IMR-90 (cell line): ENCODE measurements at regions not wholly inside any gene's neighbourhood (a gene's known extent, or its start where the extent isn't known, plus 50 kb on each side); places are given as distances from the start of the nearest gene placed in this dataset.

ENCODE experiments used
- ATAC-seq: fragments of 200-7000 bp; cut with Tn5 transposase; 2 replicates; pipeline ENCODE4 v1.9.1; 2020; ENCODE audit warnings: low read depth, mild to moderate bottlenecking, moderate library complexity
- BruUV-seq: library from RNA; stranded (reverse); fragments of 400-500 nt; replicated peaks from 2 replicates; lab custom pipeline; 2021; lab: Mats Ljungman, UMichigan
- CTCF ChIA-PET: fragments of 300-600 bp; formaldehyde crosslinking; extraction: SDS; loops from one replicate; lab custom pipeline; 2021; ENCODE audit warnings: antibody characterized with exemption; lab: Yijun Ruan, JAX
- POLR2A ChIA-PET: fragments of 300-600 bp; sonication (Branson Sonifier 250); formaldehyde crosslinking; loops from one replicate; lab custom pipeline; 2022; ENCODE audit warnings: antibody characterized with exemption; ENCODE audit not compliant: unreplicated experiment; lab: Charles Lee
- DNase-seq: peaks from one replicate; pipeline ENCODE4 v3.0.0; 2013
- H2AFZ ChIP-seq: replicated peaks from 2 replicates; pipeline ENCODE3; 2013; ENCODE audit warnings: low read length, mild to moderate bottlenecking; ENCODE audit not compliant: poor library complexity
- H2AK5ac ChIP-seq: 2 replicates; pipeline ENCODE4 v1.6.1; 2013; ENCODE audit warnings: low read depth, low read length, inconsistent platforms
- H2AK9ac ChIP-seq: replicated peaks from 2 replicates; pipeline ENCODE3; 2013; ENCODE audit warnings: mild to moderate bottlenecking, low read depth, low read length, moderate library complexity; ENCODE audit not compliant: poor library complexity
- H2BK120ac ChIP-seq: 2 replicates; pipeline ENCODE4 v1.6.1; 2013; ENCODE audit warnings: low read depth, low read length, inconsistent platforms
- H2BK15ac ChIP-seq: 3 replicates; pipeline ENCODE4 v1.6.1; 2013; ENCODE audit warnings: low read depth, low read length, inconsistent platforms
- H2BK20ac ChIP-seq: 2 replicates; pipeline ENCODE4 v1.6.1; 2013; ENCODE audit warnings: low read depth, mild to moderate bottlenecking, inconsistent platforms, low read length, moderate library complexity
- H2BK5ac ChIP-seq: 2 replicates; pipeline ENCODE4 v1.6.1; 2013; ENCODE audit warnings: mild to moderate bottlenecking, low read depth, low read length, inconsistent platforms; ENCODE audit not compliant: poor library complexity, severe bottlenecking
- H3K14ac ChIP-seq: replicated peaks from 2 replicates; pipeline ENCODE4 v1.6.1; 2013; ENCODE audit warnings: low read depth, low read length, inconsistent platforms
- H3K18ac ChIP-seq: 2 replicates; pipeline ENCODE4 v1.6.1; 2013; ENCODE audit warnings: low read depth, low read length, control low read depth
- H3K23ac ChIP-seq: 2 replicates; pipeline ENCODE4 v1.6.1; 2013; ENCODE audit warnings: low read depth, low read length, inconsistent platforms
- H3K27ac ChIP-seq: 2 replicates; pipeline ENCODE4 v1.5.1; 2013; ENCODE audit warnings: mild to moderate bottlenecking, control low read depth, low read length; ENCODE audit not compliant: insufficient read depth
- H3K27me3 ChIP-seq: 2 replicates; pipeline ENCODE4 v1.6.1; 2013; ENCODE audit warnings: low read length; ENCODE audit not compliant: control insufficient read depth, insufficient read depth
- H3K36me3 ChIP-seq: 2 replicates; pipeline ENCODE4 v1.6.1; 2013; ENCODE audit warnings: low read length, mixed read lengths; ENCODE audit not compliant: control insufficient read depth, insufficient read depth
- H3K4ac ChIP-seq: 2 replicates; pipeline ENCODE4 v1.6.1; 2013; ENCODE audit warnings: low read depth, low read length, inconsistent platforms
- H3K4me1 ChIP-seq: 2 replicates; pipeline ENCODE4 v1.6.1; 2013; ENCODE audit warnings: low read length, mixed read lengths; ENCODE audit not compliant: control insufficient read depth, insufficient read depth
- H3K4me2 ChIP-seq: 2 replicates; pipeline ENCODE4 v1.6.1; 2013; ENCODE audit warnings: low read depth, mild to moderate bottlenecking, control low read depth, low read length, moderate library complexity
- H3K4me3 ChIP-seq: 2 replicates; pipeline ENCODE4 v1.5.1; 2013; ENCODE audit warnings: low read depth, mild to moderate bottlenecking, control low read depth, low read length, moderate library complexity; ENCODE audit not compliant: insufficient read depth
- H3K56ac ChIP-seq: 2 replicates; pipeline ENCODE4 v1.6.1; 2013; ENCODE audit warnings: low read length, inconsistent platforms; ENCODE audit not compliant: insufficient read depth; ENCODE audit errors: extremely low read depth
- H3K79me1 ChIP-seq, 2 experiments: 2 replicates each; pipeline ENCODE4 v1.6.1; 2013; ENCODE audit warnings: low read length in 2 of 2, inconsistent platforms in 1 of 2, low read depth in 1 of 2
- H3K9ac ChIP-seq: 2 replicates; pipeline ENCODE4 v1.6.1; 2013; ENCODE audit warnings: low read depth, low read length, control low read depth
- H3K9me1 ChIP-seq: 2 replicates; pipeline ENCODE4 v1.6.1; 2013; ENCODE audit warnings: low read length, inconsistent platforms; ENCODE audit not compliant: insufficient read depth
- H3K9me3 ChIP-seq: 2 replicates; pipeline ENCODE4 v1.6.1; 2013; ENCODE audit warnings: low read length; ENCODE audit not compliant: control insufficient read depth, insufficient read depth
- H4K20me1 ChIP-seq: 2 replicates; pipeline ENCODE4 v1.6.1; 2013; ENCODE audit warnings: low read length, inconsistent platforms; ENCODE audit not compliant: insufficient read depth
- H4K5ac ChIP-seq: 2 replicates; pipeline ENCODE4 v1.6.1; 2013; ENCODE audit warnings: mild to moderate bottlenecking, low read depth, low read length, control low read depth
- H4K8ac ChIP-seq, 2 experiments: 2 replicates each; pipeline ENCODE4 v1.6.1; 2013; ENCODE audit warnings: low read depth in 2 of 2, low read length in 2 of 2, control low read depth in 1 of 2, inconsistent platforms in 1 of 2
- H4K91ac ChIP-seq: 2 replicates; pipeline ENCODE4 v1.6.1; 2013; ENCODE audit warnings: low read depth, low read length, inconsistent platforms; ENCODE audit not compliant: insufficient read depth
- BHLHE40 ChIP-seq: fragments of 150-350 bp; IDR thresholded peaks from 2 replicates; pipeline ENCODE4 v1.6.1; 2016; ENCODE audit warnings: mild to moderate bottlenecking, low read depth, low read length
- CHD1 ChIP-seq: IDR thresholded peaks from 2 replicates; pipeline ENCODE4 v1.6.1; 2012; ENCODE audit warnings: low read depth, low read length, improper control_type of control experiment
- FOS ChIP-seq: fragments of 150-350 bp; IDR thresholded peaks from 2 replicates; pipeline ENCODE4 v1.6.1; 2016; ENCODE audit warnings: low read depth, low read length
- MAFK ChIP-seq: IDR thresholded peaks from 2 replicates; pipeline ENCODE4 v1.6.1; 2012; ENCODE audit warnings: low read depth, low read length, improper control_type of control experiment
- MAZ ChIP-seq: IDR thresholded peaks from 2 replicates; pipeline ENCODE4 v1.6.1; 2012; ENCODE audit warnings: low read depth, mild to moderate bottlenecking, low read length, improper control_type of control experiment, moderate library complexity, borderline replicate concordance
- NFE2L2 ChIP-seq: fragments of 150-350 bp; IDR thresholded peaks from 2 replicates; pipeline ENCODE4 v1.6.1; 2016; ENCODE audit warnings: low read depth, mild to moderate bottlenecking, low read length
- POLR2A ChIP-seq: IDR thresholded peaks from 2 replicates; pipeline ENCODE4 v1.6.1; 2012; ENCODE audit warnings: mild to moderate bottlenecking, low read depth, low read length
- RAD21 ChIP-seq: IDR thresholded peaks from 2 replicates; pipeline ENCODE4 v1.6.1; 2012; ENCODE audit warnings: low read length, improper control_type of control experiment
- RCOR1 ChIP-seq: IDR thresholded peaks from 2 replicates; pipeline ENCODE4 v1.6.1; 2012; ENCODE audit warnings: mild to moderate bottlenecking, low read length, improper control_type of control experiment; ENCODE audit not compliant: insufficient replicate concordance
- RFX5 ChIP-seq: IDR thresholded peaks from 2 replicates; pipeline ENCODE4 v1.8.0; 2012; ENCODE audit warnings: low read depth, mild to moderate bottlenecking, low read length, moderate library complexity
- SMC3 ChIP-seq: fragments of 150-350 bp; IDR thresholded peaks from 2 replicates; pipeline ENCODE4 v1.6.1; 2016; ENCODE audit warnings: low read depth, mild to moderate bottlenecking, antibody characterized with exemption, low read length, moderate library complexity
- USF2 ChIP-seq: fragments of 150-350 bp; IDR thresholded peaks from 2 replicates; pipeline ENCODE4 v1.6.1; 2017; ENCODE audit warnings: mild to moderate bottlenecking, antibody characterized with exemption, low read length, low read depth
- WGBS, 2 experiments: methylation state at CpG; one replicate each; pipeline versions ENCODE4 v1.1.5 to v1.1.7; 2013; ENCODE audit warnings: missing lambda C conversion rate in 2 of 2; ENCODE audit not compliant: insufficient read length in 1 of 2; ENCODE audit errors: extremely low coverage in 2 of 2; 5-methylcytosine and 5-hydroxymethylcytosine counted together
- dilution Hi-C: fragments of 300-500 bp; cut with HindIII; formaldehyde crosslinking; loops from one replicate; pipeline ENCODE4 v1.14.3; 2018; ENCODE audit warnings: low sequenced_read_pairs; ENCODE audit not compliant: unreplicated experiment
- in situ Hi-C: fragments of 300-500 bp; cut with MboI; formaldehyde crosslinking; loops from 3 replicates; pipeline ENCODE4 v1.14.3; 2019; ENCODE audit warnings: low sequenced_read_pairs, inconsistent platforms, mixed read lengths
- intact Hi-C: fragments of 100-400 bp; cut with micrococcal nuclease; formaldehyde crosslinking; loops from 2 replicates; pipeline ENCODE4 v1.10.0; 2022
- TF ChIP-seq, protein P1 (sequence below): fragments of 150-350 bp; IDR thresholded peaks from 2 replicates; pipeline ENCODE4 v1.6.1; 2016; ENCODE audit warnings: low read depth, mild to moderate bottlenecking, low read length, moderate library complexity, borderline replicate concordance
- TF ChIP-seq, protein P2 (sequence below): conservative IDR thresholded peaks from 2 replicates; pipeline ENCODE4 v1.5.1; 2012; ENCODE audit warnings: mild to moderate bottlenecking, low read depth, low read length, improper control_type of control experiment

DNA sequence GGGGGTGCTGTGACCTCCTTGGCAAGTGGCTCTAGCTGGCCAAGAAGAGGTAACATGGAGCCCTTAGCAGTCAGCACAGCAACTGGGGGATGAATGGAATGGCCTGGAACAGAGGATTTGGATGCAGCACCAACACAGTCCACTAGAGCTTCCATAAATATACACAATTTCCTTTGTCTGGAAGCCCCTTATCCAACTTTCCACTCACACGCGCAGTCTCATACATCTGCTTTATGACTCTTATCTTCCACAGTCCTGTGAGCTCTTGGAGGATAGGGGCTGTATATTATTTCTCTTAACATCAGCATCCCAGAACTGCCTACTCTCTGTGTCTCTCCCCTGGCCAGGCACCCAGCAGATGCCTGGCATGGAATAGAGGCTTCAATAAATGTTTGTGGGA lies 235.6 kb upstream of the MAF start:
- Histone ChIP-seq H3K9ac (no peak overlapping the region), H3K4me1 (no peaks in the 10 kb centered on the region), H2BK20ac (no peak overlapping the region), H3K9me3 (peaks cover 19% of the 10 kb centered on the region; the same call in 1 of the 2 replicates), H3K79me1 (no peaks in the 10 kb centered on the region), H3K4ac (no peak overlapping the region), H3K27me3 (no peaks in the 10 kb centered on the region), H4K8ac (no peak overlapping the region), H2AFZ (no peak overlapping the region), H3K9me1 (no peaks in the 10 kb centered on the region), H4K20me1 (no peaks in the 10 kb centered on the region), H3K56ac (no peak overlapping the region), H3K23ac (no peak overlapping the region), H4K5ac (no peak overlapping the region), H2AK5ac (no peak overlapping the region), H2BK15ac (no peak overlapping the region), H2AK9ac (no peak overlapping the region), H3K27ac (no peak overlapping the region), H2BK120ac (no peak overlapping the region), H3K36me3 (no peaks in the 10 kb centered on the region), H2BK5ac (no peak overlapping the region), H3K14ac (no peak overlapping the region), H4K91ac (no peak overlapping the region), H3K4me3 (no peak overlapping the region), H3K4me2 (no peak overlapping the region), H3K18ac (no peak overlapping the region)
- no peak for ATAC-seq
- TF ChIP-seq NFE2L2 (no peak), RAD21 (no peak), CHD1 (no peak), BHLHE40 (no peak), USF2 (no peak), RCOR1 (no peak), SMC3 (no peak), POLR2A (no peak), MAZ (no peak), MAFK (no peak), FOS (no peak), RFX5 (no peak)
- TF ChIP-seq, protein P1, sequence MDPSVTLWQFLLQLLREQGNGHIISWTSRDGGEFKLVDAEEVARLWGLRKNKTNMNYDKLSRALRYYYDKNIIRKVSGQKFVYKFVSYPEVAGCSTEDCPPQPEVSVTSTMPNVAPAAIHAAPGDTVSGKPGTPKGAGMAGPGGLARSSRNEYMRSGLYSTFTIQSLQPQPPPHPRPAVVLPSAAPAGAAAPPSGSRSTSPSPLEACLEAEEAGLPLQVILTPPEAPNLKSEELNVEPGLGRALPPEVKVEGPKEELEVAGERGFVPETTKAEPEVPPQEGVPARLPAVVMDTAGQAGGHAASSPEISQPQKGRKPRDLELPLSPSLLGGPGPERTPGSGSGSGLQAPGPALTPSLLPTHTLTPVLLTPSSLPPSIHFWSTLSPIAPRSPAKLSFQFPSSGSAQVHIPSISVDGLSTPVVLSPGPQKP = no peak
- TF ChIP-seq, protein P2, sequence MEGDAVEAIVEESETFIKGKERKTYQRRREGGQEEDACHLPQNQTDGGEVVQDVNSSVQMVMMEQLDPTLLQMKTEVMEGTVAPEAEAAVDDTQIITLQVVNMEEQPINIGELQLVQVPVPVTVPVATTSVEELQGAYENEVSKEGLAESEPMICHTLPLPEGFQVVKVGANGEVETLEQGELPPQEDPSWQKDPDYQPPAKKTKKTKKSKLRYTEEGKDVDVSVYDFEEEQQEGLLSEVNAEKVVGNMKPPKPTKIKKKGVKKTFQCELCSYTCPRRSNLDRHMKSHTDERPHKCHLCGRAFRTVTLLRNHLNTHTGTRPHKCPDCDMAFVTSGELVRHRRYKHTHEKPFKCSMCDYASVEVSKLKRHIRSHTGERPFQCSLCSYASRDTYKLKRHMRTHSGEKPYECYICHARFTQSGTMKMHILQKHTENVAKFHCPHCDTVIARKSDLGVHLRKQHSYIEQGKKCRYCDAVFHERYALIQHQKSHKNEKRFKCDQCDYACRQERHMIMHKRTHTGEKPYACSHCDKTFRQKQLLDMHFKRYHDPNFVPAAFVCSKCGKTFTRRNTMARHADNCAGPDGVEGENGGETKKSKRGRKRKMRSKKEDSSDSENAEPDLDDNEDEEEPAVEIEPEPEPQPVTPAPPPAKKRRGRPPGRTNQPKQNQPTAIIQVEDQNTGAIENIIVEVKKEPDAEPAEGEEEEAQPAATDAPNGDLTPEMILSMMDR = no peak
- POLR2A ChIA-PET = no interaction called here
- CTCF ChIA-PET = no interaction called here
- BruUV-seq = no TSS peak
- in situ Hi-C loops = no loop called here
- dilution Hi-C loops = no loop called here
- no peak for DNase-seq
- intact Hi-C loops = no loop called here
- no CpG with 5 or more reads among the region's 2 CpGs for WGBS, 2 experiments
